DMS53 (cell line): ENCODE measurements at regions not wholly inside any gene's neighbourhood (a gene's known extent, or its start where the extent isn't known, plus 50 kb on each side); places are given as distances from the start of the nearest gene placed in this dataset.
"Not testable (repeated sequence)": the region's sequence is repeated elsewhere in the genome, so short reads cannot be mapped to it uniquely, and the experiment has no call there.

Experiments
- DNase-seq: peaks from one replicate; lab custom pipeline; 2025; lab: John Stamatoyannopoulos, UW

GRCh38 chr10:64023926-64024470, 502.8 kb downstream of the REEP3 start:
- DNase-seq, result no peak

GRCh38 chr10:64033711-64034110, 512.5 kb downstream of the REEP3 start:
- no peak for DNase-seq

- no peak for DNase-seq
Measured at GRCh38 chr10:64036321-64036930, 515.2 kb downstream of the REEP3 start.

- DNase-seq, result no peak
Measured at GRCh38 chr10:64037071-64037661, 516.0 kb downstream of the REEP3 start.

GRCh38 chr10:64038107-64038506, 516.9 kb downstream of the REEP3 start:
- no peak for DNase-seq

- no peak for DNase-seq
Measured at GRCh38 chr10:64039198-64039597, 518.0 kb downstream of the REEP3 start.

- DNase-seq, result no peak
Measured at GRCh38 chr10:64040781-64041180, 519.6 kb downstream of the REEP3 start.

- peak; percentile 84 for DNase-seq
Measured at GRCh38 chr10:64041185-64041988, 520.2 kb downstream of the REEP3 start.

- no peak for DNase-seq
Measured at GRCh38 chr10:64041989-64042490, 520.8 kb downstream of the REEP3 start.

GRCh38 chr10:64044098-64044497, 522.9 kb downstream of the REEP3 start:
- DNase-seq, result no peak

- not testable (repeated sequence) for DNase-seq
Measured at GRCh38 chr10:64044957-64045632, 523.9 kb downstream of the REEP3 start.

GRCh38 chr10:64054392-64054791, 533.2 kb downstream of the REEP3 start:
- no peak for DNase-seq

GRCh38 chr10:64059884-64060283, 538.7 kb downstream of the REEP3 start:
- no peak for DNase-seq

- DNase-seq, result no peak
Measured at GRCh38 chr10:64060389-64060788, 539.2 kb downstream of the REEP3 start.

GRCh38 chr10:64062793-64063192, 541.6 kb downstream of the REEP3 start:
- DNase-seq, result no peak

GRCh38 chr10:64067009-64067606, 545.9 kb downstream of the REEP3 start:
- DNase-seq, result no peak

GRCh38 chr10:64067859-64068258, 546.7 kb downstream of the REEP3 start:
- no peak for DNase-seq

GRCh38 chr10:64070241-64070640, 549.0 kb downstream of the REEP3 start:
- DNase-seq, result no peak

- DNase-seq, result no peak
Measured at GRCh38 chr10:64071218-64071617, 550.0 kb downstream of the REEP3 start.

GRCh38 chr10:64075604-64076003, 554.4 kb downstream of the REEP3 start:
- no peak for DNase-seq

- DNase-seq, result no peak
Measured at GRCh38 chr10:64076322-64076940, 555.2 kb downstream of the REEP3 start.
